ENCODE measurements at regions not wholly inside any gene's neighbourhood (a gene's known extent, or its start where the extent isn't known, plus 50 kb on each side); places are given as distances from the start of the nearest gene placed in this dataset.
"Not testable (repeated sequence)": the region's sequence is repeated elsewhere in the genome, so short reads cannot be mapped to it uniquely, and the experiment has no call there.

DNA sequence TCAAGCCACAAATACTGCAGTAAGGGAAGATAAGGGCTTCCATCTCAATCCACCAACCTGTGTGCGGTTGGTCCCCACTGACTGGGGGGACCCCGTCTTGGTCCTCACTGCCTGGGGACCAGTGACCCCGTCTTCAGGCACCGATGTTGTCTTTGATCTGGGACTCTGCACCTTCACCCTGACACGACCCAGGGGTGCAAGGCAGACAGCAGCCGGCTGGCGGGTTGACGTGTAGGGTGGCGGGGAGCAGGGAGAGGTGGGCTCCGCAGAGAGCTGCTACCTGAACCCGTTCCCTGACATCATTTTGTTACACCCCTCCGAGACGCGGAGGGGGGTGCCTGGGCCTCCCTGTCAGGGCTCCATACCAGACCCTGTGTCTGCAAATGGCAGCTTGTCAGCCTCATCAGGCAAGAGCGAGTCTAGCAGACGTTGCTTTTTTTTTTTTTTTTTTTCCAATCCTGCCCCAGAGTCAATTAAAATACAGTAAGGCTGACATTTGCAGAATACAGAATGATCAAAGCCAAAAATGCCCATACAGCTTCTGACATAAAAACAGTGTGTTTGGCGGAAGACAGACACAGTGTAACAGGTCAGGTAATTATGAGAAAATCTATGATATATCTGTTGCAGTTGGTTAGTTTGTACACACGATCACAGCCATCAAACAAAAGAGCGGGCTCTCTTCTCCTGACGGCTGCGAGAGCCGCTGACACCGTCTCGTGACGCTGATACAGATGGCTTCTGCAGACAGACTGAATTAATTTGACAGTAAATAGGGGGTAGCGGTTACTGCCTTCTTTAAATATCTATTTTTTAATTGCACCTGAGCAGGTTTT lies 118.6 kb downstream of the CRLF2 start:
- in situ Hi-C loops (cut with HindIII; ENCODE audit: low sequenced_read_pairs), result no loop called here
- no peak overlapping the region for H3K4me3 ChIP-seq (ENCODE audit: low read depth, low read length)
- TF ChIP-seq, protein P1, sequence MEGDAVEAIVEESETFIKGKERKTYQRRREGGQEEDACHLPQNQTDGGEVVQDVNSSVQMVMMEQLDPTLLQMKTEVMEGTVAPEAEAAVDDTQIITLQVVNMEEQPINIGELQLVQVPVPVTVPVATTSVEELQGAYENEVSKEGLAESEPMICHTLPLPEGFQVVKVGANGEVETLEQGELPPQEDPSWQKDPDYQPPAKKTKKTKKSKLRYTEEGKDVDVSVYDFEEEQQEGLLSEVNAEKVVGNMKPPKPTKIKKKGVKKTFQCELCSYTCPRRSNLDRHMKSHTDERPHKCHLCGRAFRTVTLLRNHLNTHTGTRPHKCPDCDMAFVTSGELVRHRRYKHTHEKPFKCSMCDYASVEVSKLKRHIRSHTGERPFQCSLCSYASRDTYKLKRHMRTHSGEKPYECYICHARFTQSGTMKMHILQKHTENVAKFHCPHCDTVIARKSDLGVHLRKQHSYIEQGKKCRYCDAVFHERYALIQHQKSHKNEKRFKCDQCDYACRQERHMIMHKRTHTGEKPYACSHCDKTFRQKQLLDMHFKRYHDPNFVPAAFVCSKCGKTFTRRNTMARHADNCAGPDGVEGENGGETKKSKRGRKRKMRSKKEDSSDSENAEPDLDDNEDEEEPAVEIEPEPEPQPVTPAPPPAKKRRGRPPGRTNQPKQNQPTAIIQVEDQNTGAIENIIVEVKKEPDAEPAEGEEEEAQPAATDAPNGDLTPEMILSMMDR (IDR thresholded peaks at IDR 0.05; ENCODE audit: low read depth, low read length, missing control alignments), result no peak
- DNase-seq (ENCODE audit: low read depth), result no peak

DNA sequence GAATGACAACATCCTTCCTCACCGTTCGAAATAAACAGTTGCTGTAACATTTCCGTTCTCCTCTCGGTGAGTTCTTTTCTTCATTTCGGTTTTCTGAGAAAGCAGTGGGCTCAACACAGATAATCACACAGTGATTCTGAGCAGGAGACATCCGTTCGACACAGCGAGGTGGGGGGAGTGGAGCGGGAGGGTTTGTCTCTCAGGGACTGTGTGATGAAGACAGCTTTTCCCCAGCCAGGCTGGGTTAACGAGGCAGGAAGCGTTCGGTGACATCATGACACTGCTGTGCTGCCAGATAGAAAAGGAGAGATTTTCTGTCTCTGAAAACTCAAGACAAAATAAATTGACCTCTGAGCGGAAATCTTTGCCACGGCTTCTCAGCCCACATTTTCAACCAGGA lies 119.3 kb downstream of the CRLF2 start:
- TF ChIP-seq, protein P1 (IDR thresholded peaks at IDR 0.05; ENCODE audit: low read depth, low read length, missing control alignments), result no peak
- no peak for DNase-seq (ENCODE audit: low read depth)
- in situ Hi-C loops (cut with HindIII; ENCODE audit: low sequenced_read_pairs), result no loop called here
- H3K4me3 ChIP-seq (ENCODE audit: low read depth, low read length), result no peak overlapping the region

DNA sequence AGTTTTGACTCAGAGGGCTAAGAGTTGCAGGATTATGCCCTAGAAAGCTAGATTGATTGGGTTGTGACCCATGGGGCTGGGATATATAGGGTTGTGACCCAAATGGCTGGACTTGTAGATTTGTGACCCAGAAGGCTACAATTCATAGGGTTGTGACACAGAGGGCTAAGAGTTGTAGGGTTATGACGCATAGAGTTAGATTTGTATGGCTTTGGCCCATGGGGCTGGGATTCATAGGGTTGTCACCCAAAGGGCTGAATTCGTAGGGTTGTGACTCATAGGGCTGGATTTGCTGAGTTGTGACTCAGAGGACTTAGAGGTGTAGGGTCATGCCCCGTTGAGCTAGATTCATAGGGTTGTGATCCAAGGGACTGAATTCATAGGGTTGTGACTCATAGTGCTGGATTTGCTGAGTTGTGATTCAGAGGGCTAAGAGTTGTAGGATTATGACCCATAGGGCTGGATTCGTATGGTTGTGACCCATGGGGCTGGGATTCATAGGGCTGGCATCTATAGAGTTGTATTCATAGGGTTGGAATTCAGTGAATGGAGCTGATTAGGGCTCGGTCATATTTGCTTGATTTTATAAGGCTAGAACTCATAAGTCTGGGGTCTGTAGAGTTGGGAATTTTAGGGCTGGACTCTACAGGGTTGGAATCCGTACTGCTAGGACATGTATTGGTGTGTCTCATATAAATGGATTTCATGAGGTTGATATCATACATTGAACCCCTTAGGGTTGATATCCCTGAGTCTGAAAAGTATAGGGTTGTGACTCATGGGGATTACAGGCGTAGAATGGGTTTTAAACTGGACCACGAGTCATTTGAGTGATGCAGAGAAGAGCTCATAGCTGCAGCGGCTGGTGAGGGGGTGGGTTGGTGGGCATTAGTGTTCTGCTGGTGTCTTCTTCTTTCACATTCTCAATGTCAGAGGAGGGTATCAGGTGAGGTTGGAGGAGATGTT lies 125.7 kb downstream of the CRLF2 start:
- H3K4me3 ChIP-seq (ENCODE audit: low read depth, low read length), result no peak overlapping the region
- in situ Hi-C loops (cut with HindIII; ENCODE audit: low sequenced_read_pairs), result no loop called here
- DNase-seq (ENCODE audit: low read depth), result no peak
- TF ChIP-seq, protein P1 (IDR thresholded peaks at IDR 0.05; ENCODE audit: low read depth, low read length, missing control alignments), result no peak

DNA sequence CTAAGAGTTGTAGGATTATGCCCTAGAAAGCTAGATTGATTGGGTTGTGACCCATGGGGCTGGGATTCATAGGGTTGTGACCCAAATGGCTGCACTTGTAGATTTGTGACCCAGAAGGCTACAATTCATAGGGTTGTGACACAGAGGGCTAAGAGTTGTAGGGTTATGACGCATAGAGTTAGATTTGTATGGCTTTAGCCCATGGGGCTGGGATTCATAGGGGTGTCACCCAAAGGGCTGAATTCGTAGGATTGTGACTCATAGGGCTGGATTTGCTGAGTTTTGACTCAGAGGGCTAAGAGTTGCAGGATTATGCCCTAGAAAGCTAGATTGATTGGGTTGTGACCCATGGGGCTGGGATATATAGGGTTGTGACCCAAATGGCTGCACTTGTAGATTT lies 126.6 kb downstream of the CRLF2 start:
- in situ Hi-C loops (cut with HindIII; ENCODE audit: low sequenced_read_pairs); H3K4me3 ChIP-seq (ENCODE audit: low read depth, low read length); DNase-seq (ENCODE audit: low read depth): not testable (repeated sequence)

DNA sequence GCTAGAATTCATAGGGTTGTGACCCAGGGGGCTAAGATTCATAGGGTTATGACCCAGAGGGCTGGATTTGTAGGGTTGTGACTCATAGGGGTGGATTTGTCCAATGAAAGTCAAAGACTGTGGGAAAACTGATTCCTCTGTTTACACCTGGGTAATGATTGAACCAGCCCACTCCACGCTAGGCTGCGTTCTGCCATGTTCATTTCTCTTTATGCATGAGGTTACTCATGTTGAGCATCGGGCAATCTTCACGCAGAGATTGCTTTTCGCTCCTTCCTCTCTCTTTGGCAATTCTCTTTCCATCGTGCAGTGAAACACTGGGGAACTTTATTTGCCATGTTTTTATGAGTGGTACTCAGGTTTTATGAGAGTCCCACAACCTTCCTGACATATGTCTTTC lies 127.8 kb downstream of the CRLF2 start:
- TF ChIP-seq, protein P1 (IDR thresholded peaks at IDR 0.05; ENCODE audit: low read depth, low read length, missing control alignments), result no peak
- DNase-seq (ENCODE audit: low read depth), result no peak
- H3K4me3 ChIP-seq (ENCODE audit: low read depth, low read length), result no peak overlapping the region
- in situ Hi-C loops (cut with HindIII; ENCODE audit: low sequenced_read_pairs), result no loop called here

DNA sequence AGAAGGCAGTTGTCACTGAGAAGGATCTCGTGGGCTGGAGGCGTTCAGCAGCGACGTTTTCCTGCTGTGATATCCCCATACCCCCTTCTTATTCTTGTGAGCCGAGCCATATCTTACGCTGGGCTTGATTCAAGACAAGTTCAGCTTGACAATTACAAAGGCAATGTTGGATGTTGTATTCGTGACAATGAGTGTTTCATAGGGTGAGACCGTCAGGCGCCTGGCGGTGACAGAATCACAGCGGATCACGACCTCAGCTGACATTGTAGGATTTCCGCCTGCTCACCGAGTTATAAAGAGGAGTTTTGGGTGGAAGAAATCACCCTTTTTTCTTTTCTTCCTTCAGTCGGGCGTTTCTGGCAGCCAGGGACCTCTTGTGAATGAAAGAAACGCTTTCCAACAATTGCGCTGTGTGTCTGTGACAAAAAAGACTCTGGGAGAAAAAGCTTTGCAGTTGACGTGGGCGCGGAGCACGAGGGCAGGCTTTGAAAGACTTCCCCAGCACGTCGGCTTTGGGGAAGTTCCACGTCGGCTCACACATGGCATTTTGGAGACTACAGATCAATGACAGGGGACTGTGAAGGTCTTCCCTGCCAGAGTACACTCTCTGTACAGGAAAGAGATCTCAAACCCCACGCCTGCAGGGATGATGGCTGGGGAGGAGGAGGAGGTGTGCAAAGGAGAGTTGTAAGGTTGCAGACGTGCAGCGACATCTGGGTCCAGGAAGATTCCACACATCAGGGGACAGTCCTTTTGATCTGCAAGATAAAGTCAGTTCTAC lies 135.4 kb downstream of the CRLF2 start:
- no peak overlapping the region for H3K4me3 ChIP-seq (ENCODE audit: low read depth, low read length)
- in situ Hi-C loops (cut with HindIII; ENCODE audit: low sequenced_read_pairs), result no loop called here
- no peak for DNase-seq (ENCODE audit: low read depth)
- TF ChIP-seq, protein P1 (IDR thresholded peaks at IDR 0.05; ENCODE audit: low read depth, low read length, missing control alignments), result no peak

All from astrocyte of the cerebellum (primary cell).